WTC11 (cell line): ENCODE measurements at regions not wholly inside any gene's neighbourhood (a gene's known extent, or its start where the extent isn't known, plus 50 kb on each side); places are given as distances from the start of the nearest gene placed in this dataset.

ENCODE experiments used
- ATAC-seq: fragments of 200-7000 bp; cut with Tn5 transposase; 2 replicates; pipeline ENCODE4 v1.10.0; 2021; ENCODE audit warnings: mild to moderate bottlenecking, moderate library complexity
- CTCF ChIA-PET: fragments of 300-600 bp; sonication (Branson Sonifier 250); formaldehyde crosslinking; loops from one replicate; lab custom pipeline; 2021; ENCODE audit warnings: antibody characterized with exemption; lab: Charles Lee
- POLR2A ChIA-PET: fragments of 350-600 bp; sonication (Branson Sonifier 250); formaldehyde crosslinking; loops from one replicate; lab custom pipeline; 2021; ENCODE audit warnings: antibody characterized with exemption; lab: Charles Lee
- DNase-seq: peaks from one replicate; pipeline ENCODE4 v3.0.0; 2021; ENCODE audit warnings: low spot score
- H3K27ac Mint-ChIP-seq: 2 replicates; pipeline ENCODE4 v1.8.0; 2021; ENCODE audit warnings: mixed read lengths
- H3K27me3 Mint-ChIP-seq: 2 replicates; pipeline ENCODE4 v1.8.0; 2021; ENCODE audit warnings: low read depth, mild to moderate bottlenecking, moderate library complexity, mixed read lengths
- H3K36me3 Mint-ChIP-seq: 2 replicates; pipeline ENCODE4 v1.8.0; 2021; ENCODE audit warnings: mixed read lengths
- H3K4me1 Mint-ChIP-seq: 2 replicates; pipeline ENCODE4 v1.8.0; 2022; ENCODE audit warnings: mixed read lengths
- H3K4me3 Mint-ChIP-seq: 2 replicates; pipeline ENCODE4 v1.8.0; 2021; ENCODE audit warnings: mild to moderate bottlenecking, moderate library complexity, mixed read lengths
- H3K9me3 Mint-ChIP-seq: 2 replicates; pipeline ENCODE4 v1.8.0; 2021; ENCODE audit warnings: mixed read lengths
- ATF1 ChIP-seq: sonication (generic); formaldehyde crosslinking; IDR thresholded peaks from 2 replicates; pipeline ENCODE4 v1.8.1; 2023; ENCODE audit warnings: mild to moderate bottlenecking, moderate library complexity, missing genetic modification reagents
- ELF4 ChIP-seq: sonication (generic); formaldehyde crosslinking; IDR thresholded peaks from 2 replicates; pipeline ENCODE4 v1.8.1; 2022; ENCODE audit warnings: low read depth, mild to moderate bottlenecking, moderate library complexity, missing genetic modification reagents
- ESRRA ChIP-seq: sonication (generic); formaldehyde crosslinking; IDR thresholded peaks from 2 replicates; pipeline ENCODE4 v1.8.1; 2022; ENCODE audit warnings: mild to moderate bottlenecking, missing genetic modification reagents, borderline replicate concordance
- JUN ChIP-seq: sonication (generic); formaldehyde crosslinking; IDR thresholded peaks from 2 replicates; pipeline ENCODE4 v1.8.0; 2023; ENCODE audit warnings: mild to moderate bottlenecking, missing genetic modification reagents
- MXD4 ChIP-seq: fragments of 250-450 bp; sonication (Bioruptor Pico); IDR thresholded peaks from 2 replicates; pipeline ENCODE4 v1.8.0; 2021; ENCODE audit warnings: mild to moderate bottlenecking, moderate library complexity, borderline replicate concordance
- NR1H2 ChIP-seq: sonication (generic); formaldehyde crosslinking; IDR thresholded peaks from 2 replicates; pipeline ENCODE4 v1.9.0; 2021; ENCODE audit warnings: mild to moderate bottlenecking, moderate library complexity, missing genetic modification reagents
- NR2C2 ChIP-seq: sonication (generic); formaldehyde crosslinking; IDR thresholded peaks from 2 replicates; pipeline ENCODE4 v1.8.0; 2022; ENCODE audit warnings: mild to moderate bottlenecking, missing genetic modification reagents
- SMAD4 ChIP-seq: sonication (generic); formaldehyde crosslinking; IDR thresholded peaks from 2 replicates; pipeline ENCODE4 v1.8.0; 2022; ENCODE audit warnings: mild to moderate bottlenecking, missing genetic modification reagents
- TEAD1 ChIP-seq: sonication (generic); formaldehyde crosslinking; IDR thresholded peaks from 2 replicates; pipeline ENCODE4 v1.8.0; 2022; ENCODE audit warnings: mild to moderate bottlenecking, missing genetic modification reagents
- ZNF232 ChIP-seq: sonication (generic); formaldehyde crosslinking; IDR thresholded peaks from 2 replicates; pipeline ENCODE4 v1.8.0; 2022; ENCODE audit warnings: mild to moderate bottlenecking, missing genetic modification reagents
- ZNF416 ChIP-seq: fragments of 250-450 bp; sonication (Bioruptor Pico); IDR thresholded peaks from 2 replicates; pipeline ENCODE4 v1.9.0; 2021; ENCODE audit warnings: mild to moderate bottlenecking, inconsistent platforms
- ZNF671 ChIP-seq: fragments of 250-450 bp; sonication (Bioruptor Pico); IDR thresholded peaks from 2 replicates; pipeline ENCODE4 v1.8.0; 2021; ENCODE audit warnings: mild to moderate bottlenecking
- TF ChIP-seq, protein P1 (sequence below): fragments of 250-450 bp; sonication (Bioruptor Pico); IDR thresholded peaks from 2 replicates; pipeline ENCODE4 v1.9.0; 2021; ENCODE audit warnings: mild to moderate bottlenecking
- TF ChIP-seq, protein P2 (sequence below): sonication (generic); formaldehyde crosslinking; IDR thresholded peaks from 2 replicates; pipeline ENCODE4 v1.8.0; 2022; ENCODE audit warnings: mild to moderate bottlenecking, missing genetic modification reagents
- TF ChIP-seq, protein P3 (sequence below): fragments of 250-450 bp; sonication (Bioruptor Pico); IDR thresholded peaks from 2 replicates; pipeline ENCODE4 v1.8.0; 2021; ENCODE audit warnings: mild to moderate bottlenecking
- TF ChIP-seq, protein P4 (sequence below): sonication (generic); formaldehyde crosslinking; IDR thresholded peaks from 2 replicates; pipeline ENCODE4 v1.8.0; 2022; ENCODE audit warnings: mild to moderate bottlenecking, missing genetic modification reagents
- TF ChIP-seq, protein P5 (sequence below): sonication (generic); formaldehyde crosslinking; conservative IDR thresholded peaks from 2 replicates; pipeline ENCODE4 v1.8.1; 2022; ENCODE audit warnings: mild to moderate bottlenecking, missing genetic modification reagents
- TF ChIP-seq, protein P6 (sequence below): fragments of 250-450 bp; sonication (Bioruptor Pico); IDR thresholded peaks from 2 replicates; pipeline ENCODE4 v1.9.0; 2021; ENCODE audit warnings: mild to moderate bottlenecking, borderline replicate concordance
- TF ChIP-seq, protein P7 (sequence below): sonication (generic); formaldehyde crosslinking; IDR thresholded peaks from 2 replicates; pipeline ENCODE4 v1.8.1; 2022; ENCODE audit warnings: mild to moderate bottlenecking, moderate library complexity, missing genetic modification reagents
- TF ChIP-seq, protein P8 (sequence below): sonication (generic); formaldehyde crosslinking; IDR thresholded peaks from 2 replicates; pipeline ENCODE4 v1.8.0; 2022; ENCODE audit warnings: mild to moderate bottlenecking, missing genetic modification reagents

DNA sequence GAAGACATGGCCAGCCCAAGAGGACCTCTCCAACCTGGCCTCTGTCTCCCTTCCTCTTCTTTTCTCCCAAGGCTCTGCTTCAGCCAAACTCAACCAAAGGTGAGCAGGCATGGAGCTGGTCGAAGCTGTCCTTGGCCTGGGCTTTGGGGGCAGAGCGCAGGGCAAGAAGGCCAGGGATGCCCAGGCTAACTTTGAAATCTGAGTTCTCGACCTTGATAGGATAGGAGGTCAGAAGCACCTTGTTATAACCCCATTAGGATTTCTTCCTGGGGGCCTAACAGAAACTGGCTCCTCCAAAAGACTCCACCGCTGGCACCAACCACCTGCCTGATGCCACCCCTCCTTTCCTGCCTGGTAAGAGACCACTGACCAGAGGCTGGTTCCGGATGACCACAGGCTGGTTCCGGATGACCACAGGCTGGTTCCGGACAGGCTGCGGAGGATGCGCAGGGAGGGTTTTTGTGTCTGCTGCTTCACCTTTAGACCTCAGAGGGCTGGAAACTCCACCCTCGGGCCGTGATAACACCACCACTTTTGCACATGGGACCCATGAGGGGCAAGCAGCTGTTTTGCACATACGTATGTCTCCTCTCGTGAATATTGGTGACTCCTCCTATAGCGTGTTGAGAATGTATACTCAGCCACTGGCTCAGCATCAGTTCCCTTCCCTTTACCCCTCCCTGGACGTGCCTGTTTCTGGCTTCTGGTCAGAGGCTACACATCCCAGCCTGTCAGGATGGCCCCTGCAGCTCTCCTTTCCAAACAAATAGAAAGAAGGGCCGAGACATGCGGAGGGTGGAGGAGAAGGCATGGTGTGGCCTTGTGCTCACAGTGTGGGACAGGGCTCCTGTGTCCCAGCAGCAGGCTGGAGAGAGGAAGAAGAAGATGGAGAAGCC, 140.1 kb downstream of the DNAJB6 start (continued):
- TF ChIP-seq, protein P1, sequence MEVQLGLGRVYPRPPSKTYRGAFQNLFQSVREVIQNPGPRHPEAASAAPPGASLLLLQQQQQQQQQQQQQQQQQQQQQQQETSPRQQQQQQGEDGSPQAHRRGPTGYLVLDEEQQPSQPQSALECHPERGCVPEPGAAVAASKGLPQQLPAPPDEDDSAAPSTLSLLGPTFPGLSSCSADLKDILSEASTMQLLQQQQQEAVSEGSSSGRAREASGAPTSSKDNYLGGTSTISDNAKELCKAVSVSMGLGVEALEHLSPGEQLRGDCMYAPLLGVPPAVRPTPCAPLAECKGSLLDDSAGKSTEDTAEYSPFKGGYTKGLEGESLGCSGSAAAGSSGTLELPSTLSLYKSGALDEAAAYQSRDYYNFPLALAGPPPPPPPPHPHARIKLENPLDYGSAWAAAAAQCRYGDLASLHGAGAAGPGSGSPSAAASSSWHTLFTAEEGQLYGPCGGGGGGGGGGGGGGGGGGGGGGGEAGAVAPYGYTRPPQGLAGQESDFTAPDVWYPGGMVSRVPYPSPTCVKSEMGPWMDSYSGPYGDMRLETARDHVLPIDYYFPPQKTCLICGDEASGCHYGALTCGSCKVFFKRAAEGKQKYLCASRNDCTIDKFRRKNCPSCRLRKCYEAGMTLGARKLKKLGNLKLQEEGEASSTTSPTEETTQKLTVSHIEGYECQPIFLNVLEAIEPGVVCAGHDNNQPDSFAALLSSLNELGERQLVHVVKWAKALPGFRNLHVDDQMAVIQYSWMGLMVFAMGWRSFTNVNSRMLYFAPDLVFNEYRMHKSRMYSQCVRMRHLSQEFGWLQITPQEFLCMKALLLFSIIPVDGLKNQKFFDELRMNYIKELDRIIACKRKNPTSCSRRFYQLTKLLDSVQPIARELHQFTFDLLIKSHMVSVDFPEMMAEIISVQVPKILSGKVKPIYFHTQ (CRISPR knock-in tag) = no peak
- TF ChIP-seq SMAD4 (CRISPR knock-in tag) (no peak), ELF4 (CRISPR knock-in tag) (no peak), ESRRA (CRISPR knock-in tag) (no peak), MXD4 (CRISPR knock-in tag) (no peak), ZNF671 (CRISPR knock-in tag) (no peak), ZNF232 (CRISPR knock-in tag) (no peak), NR1H2 (CRISPR knock-in tag) (no peak), NR2C2 (CRISPR knock-in tag) (no peak), JUN (CRISPR knock-in tag) (no peak)
- TF ChIP-seq, protein P2, sequence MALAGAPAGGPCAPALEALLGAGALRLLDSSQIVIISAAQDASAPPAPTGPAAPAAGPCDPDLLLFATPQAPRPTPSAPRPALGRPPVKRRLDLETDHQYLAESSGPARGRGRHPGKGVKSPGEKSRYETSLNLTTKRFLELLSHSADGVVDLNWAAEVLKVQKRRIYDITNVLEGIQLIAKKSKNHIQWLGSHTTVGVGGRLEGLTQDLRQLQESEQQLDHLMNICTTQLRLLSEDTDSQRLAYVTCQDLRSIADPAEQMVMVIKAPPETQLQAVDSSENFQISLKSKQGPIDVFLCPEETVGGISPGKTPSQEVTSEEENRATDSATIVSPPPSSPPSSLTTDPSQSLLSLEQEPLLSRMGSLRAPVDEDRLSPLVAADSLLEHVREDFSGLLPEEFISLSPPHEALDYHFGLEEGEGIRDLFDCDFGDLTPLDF (CRISPR knock-in tag) = no peak
- TF ChIP-seq, protein P3, sequence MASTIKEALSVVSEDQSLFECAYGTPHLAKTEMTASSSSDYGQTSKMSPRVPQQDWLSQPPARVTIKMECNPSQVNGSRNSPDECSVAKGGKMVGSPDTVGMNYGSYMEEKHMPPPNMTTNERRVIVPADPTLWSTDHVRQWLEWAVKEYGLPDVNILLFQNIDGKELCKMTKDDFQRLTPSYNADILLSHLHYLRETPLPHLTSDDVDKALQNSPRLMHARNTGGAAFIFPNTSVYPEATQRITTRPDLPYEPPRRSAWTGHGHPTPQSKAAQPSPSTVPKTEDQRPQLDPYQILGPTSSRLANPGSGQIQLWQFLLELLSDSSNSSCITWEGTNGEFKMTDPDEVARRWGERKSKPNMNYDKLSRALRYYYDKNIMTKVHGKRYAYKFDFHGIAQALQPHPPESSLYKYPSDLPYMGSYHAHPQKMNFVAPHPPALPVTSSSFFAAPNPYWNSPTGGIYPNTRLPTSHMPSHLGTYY = no peak

DNA sequence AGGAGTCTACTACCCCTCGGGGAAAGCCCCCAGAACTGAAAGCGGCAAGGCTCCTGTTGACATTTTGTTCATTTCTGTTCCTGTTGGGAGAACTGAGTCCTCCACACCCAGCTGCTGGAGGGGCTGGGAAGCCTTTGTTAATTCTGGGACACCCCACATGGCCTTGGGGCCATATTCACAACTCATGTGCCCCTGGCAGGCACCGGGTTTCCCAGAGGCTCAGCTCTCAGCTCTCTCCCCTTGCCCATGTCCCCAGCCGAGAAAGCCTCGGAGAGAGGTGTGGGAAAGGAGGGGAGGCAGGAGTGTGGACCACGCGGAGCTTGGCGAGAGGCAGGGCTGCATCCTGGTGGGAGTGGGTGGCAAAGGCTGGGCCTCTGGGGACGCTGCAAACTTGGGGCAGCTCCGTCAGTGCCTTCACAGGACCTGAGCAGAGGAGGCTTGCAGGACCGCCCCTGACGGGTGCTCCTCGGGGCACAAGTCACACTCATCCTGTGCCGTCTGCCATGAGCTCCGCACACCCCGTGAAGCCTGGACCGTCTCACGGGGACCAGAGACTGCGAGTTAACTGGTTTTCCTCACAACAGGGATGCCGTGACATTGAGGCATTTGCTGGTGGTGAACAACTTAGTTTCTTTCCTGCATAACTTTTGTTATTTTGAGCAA, 140.9 kb downstream of the DNAJB6 start:
- no peak overlapping the region for H3K27ac Mint-ChIP-seq
- DNase-seq (no peak), ATAC-seq (no peak)
- peaks cover 28% of the 10 kb centered on the region for H3K27me3 Mint-ChIP-seq
- no peak overlapping the region for H3K4me3 Mint-ChIP-seq
- H3K9me3 Mint-ChIP-seq = peaks cover 20% of the 10 kb centered on the region
- no peaks in the 10 kb centered on the region for H3K4me1 Mint-ChIP-seq
- ChIA-PET POLR2A (no interaction called here), CTCF (interaction anchor here (1.1 kb wide), 1 partner anchor 45 kb away, joined by 3 read pairs; no protein-coding TSS in a partner anchor)
- peaks cover 21% of the 10 kb centered on the region for H3K36me3 Mint-ChIP-seq
- TF ChIP-seq, protein P4, sequence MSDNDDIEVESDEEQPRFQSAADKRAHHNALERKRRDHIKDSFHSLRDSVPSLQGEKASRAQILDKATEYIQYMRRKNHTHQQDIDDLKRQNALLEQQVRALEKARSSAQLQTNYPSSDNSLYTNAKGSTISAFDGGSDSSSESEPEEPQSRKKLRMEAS (CRISPR knock-in tag) = no peak
- TF ChIP-seq TEAD1 (CRISPR knock-in tag) = no peak
- no peak for TF ChIP-seq ZNF232 (CRISPR knock-in tag)
- TF ChIP-seq, protein P5, sequence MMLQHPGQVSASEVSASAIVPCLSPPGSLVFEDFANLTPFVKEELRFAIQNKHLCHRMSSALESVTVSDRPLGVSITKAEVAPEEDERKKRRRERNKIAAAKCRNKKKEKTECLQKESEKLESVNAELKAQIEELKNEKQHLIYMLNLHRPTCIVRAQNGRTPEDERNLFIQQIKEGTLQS (CRISPR knock-in tag) = no peak
- TF ChIP-seq ZNF416 = no peak
- TF ChIP-seq MXD4 (CRISPR knock-in tag) = no peak
- TF ChIP-seq NR1H2 (CRISPR knock-in tag) = no peak
- TF ChIP-seq, protein P6, sequence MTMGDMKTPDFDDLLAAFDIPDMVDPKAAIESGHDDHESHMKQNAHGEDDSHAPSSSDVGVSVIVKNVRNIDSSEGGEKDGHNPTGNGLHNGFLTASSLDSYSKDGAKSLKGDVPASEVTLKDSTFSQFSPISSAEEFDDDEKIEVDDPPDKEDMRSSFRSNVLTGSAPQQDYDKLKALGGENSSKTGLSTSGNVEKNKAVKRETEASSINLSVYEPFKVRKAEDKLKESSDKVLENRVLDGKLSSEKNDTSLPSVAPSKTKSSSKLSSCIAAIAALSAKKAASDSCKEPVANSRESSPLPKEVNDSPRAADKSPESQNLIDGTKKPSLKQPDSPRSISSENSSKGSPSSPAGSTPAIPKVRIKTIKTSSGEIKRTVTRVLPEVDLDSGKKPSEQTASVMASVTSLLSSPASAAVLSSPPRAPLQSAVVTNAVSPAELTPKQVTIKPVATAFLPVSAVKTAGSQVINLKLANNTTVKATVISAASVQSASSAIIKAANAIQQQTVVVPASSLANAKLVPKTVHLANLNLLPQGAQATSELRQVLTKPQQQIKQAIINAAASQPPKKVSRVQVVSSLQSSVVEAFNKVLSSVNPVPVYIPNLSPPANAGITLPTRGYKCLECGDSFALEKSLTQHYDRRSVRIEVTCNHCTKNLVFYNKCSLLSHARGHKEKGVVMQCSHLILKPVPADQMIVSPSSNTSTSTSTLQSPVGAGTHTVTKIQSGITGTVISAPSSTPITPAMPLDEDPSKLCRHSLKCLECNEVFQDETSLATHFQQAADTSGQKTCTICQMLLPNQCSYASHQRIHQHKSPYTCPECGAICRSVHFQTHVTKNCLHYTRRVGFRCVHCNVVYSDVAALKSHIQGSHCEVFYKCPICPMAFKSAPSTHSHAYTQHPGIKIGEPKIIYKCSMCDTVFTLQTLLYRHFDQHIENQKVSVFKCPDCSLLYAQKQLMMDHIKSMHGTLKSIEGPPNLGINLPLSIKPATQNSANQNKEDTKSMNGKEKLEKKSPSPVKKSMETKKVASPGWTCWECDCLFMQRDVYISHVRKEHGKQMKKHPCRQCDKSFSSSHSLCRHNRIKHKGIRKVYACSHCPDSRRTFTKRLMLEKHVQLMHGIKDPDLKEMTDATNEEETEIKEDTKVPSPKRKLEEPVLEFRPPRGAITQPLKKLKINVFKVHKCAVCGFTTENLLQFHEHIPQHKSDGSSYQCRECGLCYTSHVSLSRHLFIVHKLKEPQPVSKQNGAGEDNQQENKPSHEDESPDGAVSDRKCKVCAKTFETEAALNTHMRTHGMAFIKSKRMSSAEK (CRISPR knock-in tag) = no peak
- TF ChIP-seq ATF1 (CRISPR knock-in tag) = no peak
- TF ChIP-seq, protein P7, sequence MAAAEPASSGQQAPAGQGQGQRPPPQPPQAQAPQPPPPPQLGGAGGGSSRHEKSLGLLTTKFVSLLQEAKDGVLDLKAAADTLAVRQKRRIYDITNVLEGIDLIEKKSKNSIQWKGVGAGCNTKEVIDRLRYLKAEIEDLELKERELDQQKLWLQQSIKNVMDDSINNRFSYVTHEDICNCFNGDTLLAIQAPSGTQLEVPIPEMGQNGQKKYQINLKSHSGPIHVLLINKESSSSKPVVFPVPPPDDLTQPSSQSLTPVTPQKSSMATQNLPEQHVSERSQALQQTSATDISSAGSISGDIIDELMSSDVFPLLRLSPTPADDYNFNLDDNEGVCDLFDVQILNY (CRISPR knock-in tag) = no peak
- no peak for TF ChIP-seq ESRRA (CRISPR knock-in tag)
- no peak for TF ChIP-seq ZNF671 (CRISPR knock-in tag)
- TF ChIP-seq, protein P2 (CRISPR knock-in tag) = no peak
- TF ChIP-seq, protein P8, sequence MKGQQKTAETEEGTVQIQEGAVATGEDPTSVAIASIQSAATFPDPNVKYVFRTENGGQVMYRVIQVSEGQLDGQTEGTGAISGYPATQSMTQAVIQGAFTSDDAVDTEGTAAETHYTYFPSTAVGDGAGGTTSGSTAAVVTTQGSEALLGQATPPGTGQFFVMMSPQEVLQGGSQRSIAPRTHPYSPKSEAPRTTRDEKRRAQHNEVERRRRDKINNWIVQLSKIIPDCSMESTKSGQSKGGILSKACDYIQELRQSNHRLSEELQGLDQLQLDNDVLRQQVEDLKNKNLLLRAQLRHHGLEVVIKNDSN = no peak
